Suprapubic skin (tissue), 4 donors: ENCODE measurements at regions not wholly inside any gene's neighbourhood (a gene's known extent, or its start where the extent isn't known, plus 50 kb on each side); places are given as distances from the start of the nearest gene placed in this dataset.

Experiments used
- DNase-seq, 2 donors: peaks; one replicate each; pipeline ENCODE4 v3.0.0-alpha.2; 2019; ENCODE audit warnings: low spot score in 2 of 2
- H3K27ac ChIP-seq: fragments of 200-600 bp; sonication (generic); one replicate; pipeline ENCODE4 v1.5.1; 2019
- H3K27me3 ChIP-seq: fragments of 200-600 bp; sonication (generic); one replicate; pipeline ENCODE4 v1.5.1; 2019
- H3K36me3 ChIP-seq: fragments of 200-600 bp; sonication (generic); one replicate; pipeline ENCODE4 v1.5.1; 2019
- H3K4me1 ChIP-seq: fragments of 200-600 bp; sonication (generic); one replicate; pipeline ENCODE4 v1.5.1; 2019
- H3K4me3 ChIP-seq: fragments of 200-600 bp; sonication (generic); one replicate; pipeline ENCODE4 v1.5.1; 2019; ENCODE audit warnings: mild to moderate bottlenecking
- H3K9me3 ChIP-seq: fragments of 200-600 bp; sonication (generic); one replicate; pipeline ENCODE4 v1.5.1; 2019
- EP300 ChIP-seq: sonication (generic); formaldehyde crosslinking; IDR thresholded peaks from one replicate; pipeline ENCODE4 v1.6.1; 2017; ENCODE audit warnings: antibody characterized with exemption
- POLR2A ChIP-seq, 2 donors: fragments of 450-650 bp; IDR thresholded peaks; one replicate each; pipeline ENCODE4 v1.6.1; 2017; ENCODE audit warnings: antibody characterized with exemption in 2 of 2, mild to moderate bottlenecking in 2 of 2, moderate library complexity in 2 of 2
- POLR2AphosphoS5 ChIP-seq, 3 donors: sonication (generic); formaldehyde crosslinking; IDR thresholded peaks; one replicate each; pipeline ENCODE4 v1.6.1; 2017; ENCODE audit warnings: antibody characterized with exemption in 3 of 3
- WGBS: methylation state at CpG from one replicate; pipeline ENCODE4 v1.1.5; 2018; 5-methylcytosine and 5-hydroxymethylcytosine counted together
- TF ChIP-seq, protein P1 (sequence below), 2 donors: fragments of 200-600 bp in 1 of 2; fragments of 450-650 bp in 1 of 2; sonication (generic) in 1 of 2; IDR thresholded peaks; one replicate each; pipeline ENCODE4 v1.5.1; 2016 to 2019; ENCODE audit warnings: antibody characterized with exemption in 2 of 2, mild to moderate bottlenecking in 1 of 2, moderate library complexity in 1 of 2

DNA sequence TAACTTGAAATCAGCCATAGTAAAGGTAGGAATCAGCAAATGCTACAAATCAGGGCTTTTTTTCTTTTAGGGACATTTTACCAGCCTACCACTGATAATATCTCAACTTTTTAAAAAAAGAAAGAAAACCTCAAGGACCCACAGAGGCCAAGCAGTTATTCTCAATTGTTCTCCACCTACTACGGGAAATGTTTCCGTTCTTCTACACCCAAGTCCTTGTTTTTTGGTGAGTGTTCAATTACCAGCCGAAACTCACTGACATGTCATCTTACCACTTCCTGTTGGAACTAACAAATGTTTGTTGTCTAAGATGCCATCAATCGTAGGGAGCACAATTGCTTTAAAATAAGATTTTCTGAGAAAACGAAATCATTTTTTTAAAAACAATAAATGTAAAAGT lies 50.2 kb upstream of the CDK1 start:
- H3K36me3 ChIP-seq, result no peaks in the 10 kb centered on the region
- no peak for TF ChIP-seq POLR2A (IDR thresholded peaks at IDR 0.05)
- TF ChIP-seq, protein P1, sequence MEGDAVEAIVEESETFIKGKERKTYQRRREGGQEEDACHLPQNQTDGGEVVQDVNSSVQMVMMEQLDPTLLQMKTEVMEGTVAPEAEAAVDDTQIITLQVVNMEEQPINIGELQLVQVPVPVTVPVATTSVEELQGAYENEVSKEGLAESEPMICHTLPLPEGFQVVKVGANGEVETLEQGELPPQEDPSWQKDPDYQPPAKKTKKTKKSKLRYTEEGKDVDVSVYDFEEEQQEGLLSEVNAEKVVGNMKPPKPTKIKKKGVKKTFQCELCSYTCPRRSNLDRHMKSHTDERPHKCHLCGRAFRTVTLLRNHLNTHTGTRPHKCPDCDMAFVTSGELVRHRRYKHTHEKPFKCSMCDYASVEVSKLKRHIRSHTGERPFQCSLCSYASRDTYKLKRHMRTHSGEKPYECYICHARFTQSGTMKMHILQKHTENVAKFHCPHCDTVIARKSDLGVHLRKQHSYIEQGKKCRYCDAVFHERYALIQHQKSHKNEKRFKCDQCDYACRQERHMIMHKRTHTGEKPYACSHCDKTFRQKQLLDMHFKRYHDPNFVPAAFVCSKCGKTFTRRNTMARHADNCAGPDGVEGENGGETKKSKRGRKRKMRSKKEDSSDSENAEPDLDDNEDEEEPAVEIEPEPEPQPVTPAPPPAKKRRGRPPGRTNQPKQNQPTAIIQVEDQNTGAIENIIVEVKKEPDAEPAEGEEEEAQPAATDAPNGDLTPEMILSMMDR (IDR thresholded peaks at IDR 0.05), result no peak
- no peak for TF ChIP-seq POLR2AphosphoS5 (IDR thresholded peaks at IDR 0.05)
- TF ChIP-seq EP300, result no peak
- 62% methylated on average over 5 of the region's 5 CpGs for WGBS
- peaks cover 5% of the 10 kb centered on the region for H3K4me1 ChIP-seq
- H3K4me3 ChIP-seq, result no peak overlapping the region
- DNase-seq, result no peak
- H3K27me3 ChIP-seq, result peaks cover 3% of the 10 kb centered on the region
- H3K27ac ChIP-seq, result no peak overlapping the region
- H3K9me3 ChIP-seq, result no peaks in the 10 kb centered on the region

DNA sequence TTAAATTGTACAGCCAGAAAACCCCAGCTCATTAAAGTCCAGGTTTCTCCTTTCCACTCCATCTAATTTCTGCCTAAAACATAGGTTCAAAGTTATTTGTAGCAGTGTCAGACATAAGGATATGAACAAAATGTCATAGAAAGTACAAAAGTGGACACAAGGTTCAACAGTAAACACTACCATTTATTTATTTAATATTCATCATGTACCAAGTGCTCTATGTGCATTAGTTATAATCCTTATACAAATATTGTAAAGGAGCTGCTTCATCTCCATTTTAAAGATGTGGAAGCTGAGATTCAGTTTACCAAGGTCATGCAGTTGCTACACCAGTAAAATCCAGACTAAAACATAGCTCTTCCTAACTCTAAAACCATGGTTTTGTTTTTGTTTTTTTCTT lies 52.0 kb upstream of the CDK1 start:
- H3K36me3 ChIP-seq, result no peaks in the 10 kb centered on the region
- no peak overlapping the region for H3K4me3 ChIP-seq
- no peaks in the 10 kb centered on the region for H3K27me3 ChIP-seq
- TF ChIP-seq POLR2AphosphoS5 (IDR thresholded peaks at IDR 0.05), result no peak
- TF ChIP-seq, protein P1 (IDR thresholded peaks at IDR 0.05), result no peak
- no peaks in the 10 kb centered on the region for H3K9me3 ChIP-seq
- peaks cover 5% of the 10 kb centered on the region for H3K4me1 ChIP-seq
- DNase-seq, result no peak
- no peak overlapping the region for H3K27ac ChIP-seq

DNA sequence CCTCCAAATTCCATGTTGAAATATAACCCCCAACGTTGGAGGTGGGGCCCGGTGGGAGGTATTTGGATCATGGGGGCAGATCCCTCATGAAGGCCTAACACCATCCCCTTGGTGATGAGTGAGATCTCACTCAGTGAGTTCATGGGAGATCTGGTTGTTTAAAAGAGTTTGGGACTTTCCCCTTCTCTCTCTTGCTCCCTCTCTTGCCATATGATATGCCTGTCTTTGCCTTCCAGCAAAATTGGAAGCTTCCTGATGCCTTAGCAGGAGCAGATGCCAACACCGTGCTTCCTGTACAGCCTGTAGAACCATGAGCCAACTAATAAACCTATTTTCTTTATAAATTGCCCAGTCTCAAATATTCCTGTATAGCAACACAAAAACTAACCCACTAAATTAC lies 55.7 kb upstream of the CDK1 start:
- no peaks in the 10 kb centered on the region for H3K9me3 ChIP-seq
- no peaks in the 10 kb centered on the region for H3K36me3 ChIP-seq
- H3K27ac ChIP-seq, result no peak overlapping the region
- DNase-seq, result no peak
- no peak for TF ChIP-seq POLR2AphosphoS5 (IDR thresholded peaks at IDR 0.05)
- TF ChIP-seq, protein P1 (IDR thresholded peaks at IDR 0.05), result no peak
- TF ChIP-seq POLR2A (IDR thresholded peaks at IDR 0.05), result no peak
- no peak for TF ChIP-seq EP300
- H3K4me1 ChIP-seq, result peaks cover 4% of the 10 kb centered on the region
- WGBS, result 63% methylated on average over 3 of the region's 3 CpGs
- H3K27me3 ChIP-seq, result no peaks in the 10 kb centered on the region
- no peak overlapping the region for H3K4me3 ChIP-seq

DNA sequence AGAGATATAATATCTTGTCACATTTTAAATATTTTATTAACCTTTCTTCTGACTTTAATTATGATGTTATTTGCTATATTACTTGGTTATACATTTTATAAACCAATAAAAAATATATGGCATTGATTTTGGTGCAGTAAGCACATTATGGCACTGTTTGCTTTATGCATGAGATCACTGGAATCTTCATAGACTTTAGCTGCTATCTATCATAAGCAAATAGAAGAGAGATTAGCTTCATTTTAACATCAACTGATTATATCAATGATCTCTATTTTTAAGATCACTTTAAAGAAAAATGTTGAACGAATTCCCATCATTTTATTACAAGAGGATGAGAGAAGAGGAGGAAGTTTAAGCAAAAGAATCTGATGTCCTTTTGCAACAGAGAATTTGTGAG lies 58.6 kb upstream of the CDK1 start:
- Histone ChIP-seq H3K27ac (no peak overlapping the region), H3K4me3 (no peak overlapping the region), H3K4me1 (peaks cover 4% of the 10 kb centered on the region), H3K27me3 (no peaks in the 10 kb centered on the region), H3K36me3 (no peaks in the 10 kb centered on the region), H3K9me3 (no peaks in the 10 kb centered on the region)
- 47% methylated on average over 1 of the region's 1 CpG for WGBS
- TF ChIP-seq, protein P1 (IDR thresholded peaks at IDR 0.05), result no peak
- no peak for TF ChIP-seq EP300
- TF ChIP-seq POLR2A (IDR thresholded peaks at IDR 0.05), result no peak
- TF ChIP-seq POLR2AphosphoS5 (IDR thresholded peaks at IDR 0.05), result no peak
- DNase-seq, result no peak

DNA sequence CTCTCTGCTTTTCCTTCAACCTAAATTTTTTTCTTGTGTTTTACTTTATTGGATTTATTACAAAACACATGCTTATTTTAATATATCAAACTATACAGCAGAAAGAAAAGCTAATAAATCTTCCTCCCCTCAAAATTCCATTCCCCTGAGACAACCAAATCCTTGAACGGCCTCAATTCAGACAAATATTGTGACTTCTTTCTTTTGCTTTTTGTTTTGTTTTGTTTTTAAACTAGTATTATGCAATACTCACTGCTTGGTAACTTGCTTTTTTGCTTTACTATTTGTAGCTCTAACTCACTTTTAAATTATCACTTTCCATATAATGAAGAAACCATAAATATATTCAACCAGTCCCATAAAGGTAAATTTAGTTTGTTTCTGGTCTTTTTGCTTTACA lies 59.4 kb upstream of the CDK1 start:
- TF ChIP-seq EP300 (no peak), POLR2A (IDR thresholded peaks at IDR 0.05) (no peak), POLR2AphosphoS5 (IDR thresholded peaks at IDR 0.05) (no peak)
- TF ChIP-seq, protein P1 (IDR thresholded peaks at IDR 0.05), result no peak
- no peak overlapping the region for H3K27ac ChIP-seq
- WGBS, result 27% methylated on average over 1 of the region's 1 CpG
- no peak for DNase-seq
- no peaks in the 10 kb centered on the region for H3K9me3 ChIP-seq
- no peaks in the 10 kb centered on the region for H3K27me3 ChIP-seq
- no peak overlapping the region for H3K4me3 ChIP-seq
- H3K4me1 ChIP-seq, result peaks cover 4% of the 10 kb centered on the region
- no peaks in the 10 kb centered on the region for H3K36me3 ChIP-seq
